Breast epithelium (tissue), 4 donors: ENCODE measurements at regions not wholly inside any gene's neighbourhood (a gene's known extent, or its start where the extent isn't known, plus 50 kb on each side); places are given as distances from the start of the nearest gene placed in this dataset.

Experiments
- DNase-seq, 2 donors: peaks; one replicate each; pipeline ENCODE4 v3.0.0-alpha.2; 2019; ENCODE audit warnings: low spot score in 2 of 2
- H3K27ac ChIP-seq, 2 donors: fragments of 200-600 bp; sonication (generic) in 1 of 2; one replicate each; pipeline ENCODE4 v1.5.1; 2016 to 2019; ENCODE audit warnings: mild to moderate bottlenecking in 1 of 2
- H3K27me3 ChIP-seq, 2 donors: fragments of 200-600 bp; sonication (generic) in 1 of 2; one replicate each; pipeline versions ENCODE4 v1.5.1 to v1.6.0; 2017 to 2019; ENCODE audit warnings: control low read depth in 1 of 2, mild to moderate bottlenecking in 1 of 2
- H3K36me3 ChIP-seq: fragments of 200-600 bp; one replicate; pipeline ENCODE4 v1.5.1; 2019
- H3K4me1 ChIP-seq, 2 donors: fragments of 200-600 bp; sonication (generic); one replicate each; pipeline ENCODE4 v1.5.1; 2016 to 2019; ENCODE audit warnings: control low read depth in 1 of 2
- H3K4me3 ChIP-seq, 3 donors: fragments of 200-600 bp; sonication (generic); 1 replicate in 2 of 3; 2 replicates in 1 of 3; pipeline ENCODE4 v1.5.1; 2016 to 2019; ENCODE audit warnings: mild to moderate bottlenecking in 3 of 3, moderate library complexity in 2 of 3
- H3K9me3 ChIP-seq, 2 donors: fragments of 200-600 bp; sonication (generic) in 1 of 2; one replicate each; pipeline ENCODE4 v1.5.1; 2016 to 2019; ENCODE audit warnings: control low read depth in 1 of 2
- POLR2A ChIP-seq: fragments of 450-650 bp; IDR thresholded peaks from one replicate; pipeline ENCODE4 v1.6.1; 2016; ENCODE audit warnings: antibody characterized with exemption, mild to moderate bottlenecking, moderate library complexity
- POLR2AphosphoS5 ChIP-seq, 3 donors: sonication (generic); formaldehyde crosslinking; IDR thresholded peaks; one replicate each; pipeline ENCODE4 v1.6.1; 2017; ENCODE audit warnings: antibody characterized with exemption in 3 of 3
- intact Hi-C: fragments of 100-400 bp; cut with DNase I; formaldehyde crosslinking; loops from one replicate; pipeline ENCODE4 v1.15.1; 2023; ENCODE audit warnings: low total_unique reads
- TF ChIP-seq, protein P1 (sequence below), 3 donors: fragments of 450-650 bp; IDR thresholded peaks; one replicate each; pipeline ENCODE4 v1.5.1; 2016 to 2017; ENCODE audit warnings: antibody characterized with exemption in 3 of 3, mild to moderate bottlenecking in 3 of 3, moderate library complexity in 3 of 3

DNA sequence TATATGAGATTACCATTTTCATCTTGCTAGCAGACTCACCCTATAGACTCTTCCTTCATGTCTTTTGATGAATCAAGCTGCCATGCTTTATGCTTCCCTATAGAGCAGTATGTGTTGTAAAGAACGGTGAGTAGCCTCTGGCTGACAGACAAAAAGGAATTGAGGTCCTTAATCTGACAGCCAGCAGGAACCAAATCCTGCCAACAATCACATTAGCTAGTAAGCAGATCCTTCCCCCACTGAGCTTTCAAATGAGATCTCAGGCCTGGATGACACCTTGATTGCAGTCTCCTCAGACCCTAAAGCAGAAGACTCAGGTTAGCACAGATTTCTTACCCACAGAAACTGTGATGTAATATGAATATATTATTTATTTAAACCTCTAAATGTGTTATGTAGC, 577.0 kb downstream of the CDH11 start:
- H3K4me1 ChIP-seq, result no peaks in the 10 kb centered on the region
- no peak overlapping the region for H3K27ac ChIP-seq
- TF ChIP-seq POLR2A (no peak), POLR2AphosphoS5 (IDR thresholded peaks at IDR 0.05) (no peak)
- TF ChIP-seq, protein P1, sequence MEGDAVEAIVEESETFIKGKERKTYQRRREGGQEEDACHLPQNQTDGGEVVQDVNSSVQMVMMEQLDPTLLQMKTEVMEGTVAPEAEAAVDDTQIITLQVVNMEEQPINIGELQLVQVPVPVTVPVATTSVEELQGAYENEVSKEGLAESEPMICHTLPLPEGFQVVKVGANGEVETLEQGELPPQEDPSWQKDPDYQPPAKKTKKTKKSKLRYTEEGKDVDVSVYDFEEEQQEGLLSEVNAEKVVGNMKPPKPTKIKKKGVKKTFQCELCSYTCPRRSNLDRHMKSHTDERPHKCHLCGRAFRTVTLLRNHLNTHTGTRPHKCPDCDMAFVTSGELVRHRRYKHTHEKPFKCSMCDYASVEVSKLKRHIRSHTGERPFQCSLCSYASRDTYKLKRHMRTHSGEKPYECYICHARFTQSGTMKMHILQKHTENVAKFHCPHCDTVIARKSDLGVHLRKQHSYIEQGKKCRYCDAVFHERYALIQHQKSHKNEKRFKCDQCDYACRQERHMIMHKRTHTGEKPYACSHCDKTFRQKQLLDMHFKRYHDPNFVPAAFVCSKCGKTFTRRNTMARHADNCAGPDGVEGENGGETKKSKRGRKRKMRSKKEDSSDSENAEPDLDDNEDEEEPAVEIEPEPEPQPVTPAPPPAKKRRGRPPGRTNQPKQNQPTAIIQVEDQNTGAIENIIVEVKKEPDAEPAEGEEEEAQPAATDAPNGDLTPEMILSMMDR (IDR thresholded peaks at IDR 0.05), result no peak
- intact Hi-C loops, result no loop called here
- no peaks in the 10 kb centered on the region for H3K27me3 ChIP-seq
- no peak for DNase-seq
- H3K4me3 ChIP-seq, result no peak overlapping the region
- H3K36me3 ChIP-seq, result no peaks in the 10 kb centered on the region
- H3K9me3 ChIP-seq, result no peaks in the 10 kb centered on the region

DNA sequence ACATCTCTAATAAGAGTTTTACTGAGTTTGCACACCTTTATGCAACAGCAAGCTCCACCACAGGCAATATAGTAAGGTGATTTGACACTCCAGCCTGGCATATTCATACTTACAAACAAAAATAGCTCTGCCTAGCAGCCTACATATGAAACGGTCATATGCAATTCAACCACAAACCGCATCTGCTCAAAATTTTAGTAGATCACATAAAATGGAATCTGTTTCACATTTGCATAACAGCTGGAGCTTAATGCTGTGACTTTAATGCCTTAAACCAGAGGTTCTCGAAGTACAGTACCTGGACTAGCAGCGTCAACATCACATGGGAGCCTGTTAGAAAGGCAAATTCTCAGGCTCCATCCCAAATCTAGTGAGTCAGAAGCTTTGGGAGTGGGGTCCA, 578.4 kb downstream of the CDH11 start:
- DNase-seq, result no peak
- no peaks in the 10 kb centered on the region for H3K9me3 ChIP-seq
- H3K36me3 ChIP-seq, result no peaks in the 10 kb centered on the region
- TF ChIP-seq POLR2A, result no peak
- TF ChIP-seq POLR2AphosphoS5 (IDR thresholded peaks at IDR 0.05), result no peak
- TF ChIP-seq, protein P1 (IDR thresholded peaks at IDR 0.05), result no peak
- intact Hi-C loops, result no loop called here
- no peak overlapping the region for H3K27ac ChIP-seq
- no peaks in the 10 kb centered on the region for H3K27me3 ChIP-seq
- H3K4me1 ChIP-seq, result no peaks in the 10 kb centered on the region
- H3K4me3 ChIP-seq, result no peak overlapping the region

DNA sequence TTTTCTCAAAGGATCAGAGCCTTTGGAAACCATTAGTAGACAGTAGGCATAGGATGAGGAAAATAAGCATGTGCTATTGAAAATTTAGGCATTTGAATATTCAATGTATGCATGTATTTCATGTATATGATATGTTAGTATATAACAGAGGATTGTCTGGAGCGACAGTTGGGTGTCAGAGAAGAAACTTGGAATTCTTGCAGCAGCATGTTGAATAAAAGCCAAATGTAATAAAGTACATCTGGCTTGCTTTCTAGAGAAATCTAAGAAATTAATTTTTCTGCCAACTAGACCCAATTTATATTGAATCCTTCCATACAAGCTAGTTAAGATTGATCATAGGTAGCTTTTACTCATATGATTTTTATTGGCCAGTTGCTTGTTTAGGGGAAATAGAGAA, 578.8 kb downstream of the CDH11 start:
- no peak for DNase-seq

DNA sequence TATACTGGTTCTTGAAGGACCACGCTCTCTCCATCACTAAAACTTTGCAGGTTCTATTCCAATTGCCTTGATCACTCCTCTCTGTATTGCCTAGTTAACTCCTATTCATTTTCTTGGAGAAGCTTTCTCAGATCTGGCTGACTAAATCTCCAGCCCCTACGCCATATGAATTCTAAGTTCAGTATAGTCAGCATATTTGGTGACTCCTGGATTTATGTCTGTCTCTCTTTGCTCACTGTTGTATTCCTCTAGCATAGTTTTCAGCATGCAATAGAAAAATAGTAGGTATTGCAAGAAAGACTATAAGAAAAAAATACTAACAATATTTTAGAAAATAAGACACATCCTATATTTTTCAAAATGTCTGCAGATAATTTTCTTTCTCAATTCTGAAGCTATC, 579.7 kb downstream of the CDH11 start:
- H3K4me3 ChIP-seq, result no peak overlapping the region
- no peaks in the 10 kb centered on the region for H3K27me3 ChIP-seq
- H3K9me3 ChIP-seq, result no peaks in the 10 kb centered on the region
- TF ChIP-seq POLR2AphosphoS5 (IDR thresholded peaks at IDR 0.05) (no peak), POLR2A (no peak)
- TF ChIP-seq, protein P1 (IDR thresholded peaks at IDR 0.05), result no peak
- intact Hi-C loops, result no loop called here
- no peak overlapping the region for H3K27ac ChIP-seq
- no peaks in the 10 kb centered on the region for H3K36me3 ChIP-seq
- no peaks in the 10 kb centered on the region for H3K4me1 ChIP-seq
- DNase-seq, result no peak

More for the DNA sequence above, 578.8 kb downstream of the CDH11 start:
- TF ChIP-seq, protein P1 (IDR thresholded peaks at IDR 0.05), result no peak
- TF ChIP-seq POLR2A (no peak), POLR2AphosphoS5 (IDR thresholded peaks at IDR 0.05) (no peak)
- no peaks in the 10 kb centered on the region for H3K4me1 ChIP-seq
- intact Hi-C loops, result no loop called here
- no peaks in the 10 kb centered on the region for H3K9me3 ChIP-seq
- no peak overlapping the region for H3K4me3 ChIP-seq
- no peaks in the 10 kb centered on the region for H3K36me3 ChIP-seq
- no peaks in the 10 kb centered on the region for H3K27me3 ChIP-seq
- H3K27ac ChIP-seq, result no peak overlapping the region

DNA sequence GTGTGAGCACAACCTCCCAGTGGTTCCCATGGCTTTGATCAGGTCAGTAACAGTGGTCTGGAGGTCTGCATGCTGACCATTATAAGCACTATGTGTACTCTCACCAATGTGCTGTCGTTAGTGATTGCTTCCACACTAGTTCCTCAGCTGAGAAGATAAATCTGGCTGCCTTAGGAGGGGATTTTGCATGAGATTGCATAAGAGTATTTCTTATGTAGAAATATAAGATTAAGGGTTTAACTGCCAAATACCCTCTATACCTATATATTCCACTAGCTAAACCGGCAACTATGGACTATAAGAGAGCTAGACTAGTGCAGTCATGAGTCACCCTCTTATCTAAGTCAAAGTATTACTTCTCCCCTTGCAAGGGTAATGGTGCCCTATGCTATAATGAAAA, 580.2 kb downstream of the CDH11 start:
- H3K9me3 ChIP-seq, result no peaks in the 10 kb centered on the region
- intact Hi-C loops, result no loop called here
- H3K27me3 ChIP-seq, result no peaks in the 10 kb centered on the region
- TF ChIP-seq POLR2A, result no peak
- TF ChIP-seq POLR2AphosphoS5 (IDR thresholded peaks at IDR 0.05), result no peak
- TF ChIP-seq, protein P1 (IDR thresholded peaks at IDR 0.05), result no peak
- no peaks in the 10 kb centered on the region for H3K36me3 ChIP-seq
- no peak for DNase-seq
- H3K4me1 ChIP-seq, result no peaks in the 10 kb centered on the region
- no peak overlapping the region for H3K4me3 ChIP-seq
- H3K27ac ChIP-seq, result no peak overlapping the region
